ENCODE measurements at regions not wholly inside any gene's neighbourhood (a gene's known extent, or its start where the extent isn't known, plus 50 kb on each side); places are given as distances from the start of the nearest gene placed in this dataset.

DNA sequence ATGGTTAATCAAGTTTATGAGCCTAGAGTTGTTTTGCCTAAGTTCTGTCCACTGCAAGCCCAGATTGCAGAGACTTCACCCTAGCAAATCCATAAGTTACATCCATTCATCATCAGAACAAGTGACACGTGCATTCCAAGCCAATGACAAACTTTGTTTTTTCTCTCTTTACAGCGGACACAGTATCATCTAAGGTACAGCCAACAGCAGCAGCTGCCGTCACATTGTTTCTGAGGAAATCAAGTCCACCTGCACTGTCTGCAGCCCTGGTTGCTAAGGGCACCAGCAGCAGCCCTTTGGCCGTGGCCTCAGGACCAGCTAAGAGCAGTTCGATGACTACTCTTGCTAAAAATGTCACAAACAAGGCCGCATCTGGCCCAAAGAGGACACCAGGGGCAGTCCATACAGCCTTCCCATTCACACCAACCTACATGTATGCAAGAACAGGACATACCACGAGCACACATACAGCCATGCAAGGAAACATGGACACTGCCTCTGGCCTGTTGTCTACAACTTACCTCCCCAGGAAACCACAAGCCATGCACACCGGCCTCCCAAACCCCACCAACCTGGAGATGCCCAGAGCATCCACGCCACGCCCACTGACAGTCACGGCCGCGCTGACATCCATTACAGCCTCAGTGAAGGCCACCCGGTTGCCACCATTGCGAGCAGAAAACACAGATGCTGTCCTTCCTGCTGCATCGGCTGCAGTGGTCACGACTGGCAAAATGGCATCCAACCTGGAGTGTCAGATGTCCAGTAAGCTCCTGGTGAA is 155.8 kb downstream of the C11orf91 start:
- no peak for DNase-seq (ENCODE audit: extremely low spot score in 2 of 2)
- no peaks in the 10 kb centered on the region for H3K9me3 ChIP-seq
- H3K4me3 ChIP-seq: no peak overlapping the region
- no peaks in the 10 kb centered on the region for H3K27me3 ChIP-seq
- no peaks in the 10 kb centered on the region for H3K36me3 ChIP-seq
- no peaks in the 10 kb centered on the region for H3K4me1 ChIP-seq
- TF ChIP-seq, protein P1, sequence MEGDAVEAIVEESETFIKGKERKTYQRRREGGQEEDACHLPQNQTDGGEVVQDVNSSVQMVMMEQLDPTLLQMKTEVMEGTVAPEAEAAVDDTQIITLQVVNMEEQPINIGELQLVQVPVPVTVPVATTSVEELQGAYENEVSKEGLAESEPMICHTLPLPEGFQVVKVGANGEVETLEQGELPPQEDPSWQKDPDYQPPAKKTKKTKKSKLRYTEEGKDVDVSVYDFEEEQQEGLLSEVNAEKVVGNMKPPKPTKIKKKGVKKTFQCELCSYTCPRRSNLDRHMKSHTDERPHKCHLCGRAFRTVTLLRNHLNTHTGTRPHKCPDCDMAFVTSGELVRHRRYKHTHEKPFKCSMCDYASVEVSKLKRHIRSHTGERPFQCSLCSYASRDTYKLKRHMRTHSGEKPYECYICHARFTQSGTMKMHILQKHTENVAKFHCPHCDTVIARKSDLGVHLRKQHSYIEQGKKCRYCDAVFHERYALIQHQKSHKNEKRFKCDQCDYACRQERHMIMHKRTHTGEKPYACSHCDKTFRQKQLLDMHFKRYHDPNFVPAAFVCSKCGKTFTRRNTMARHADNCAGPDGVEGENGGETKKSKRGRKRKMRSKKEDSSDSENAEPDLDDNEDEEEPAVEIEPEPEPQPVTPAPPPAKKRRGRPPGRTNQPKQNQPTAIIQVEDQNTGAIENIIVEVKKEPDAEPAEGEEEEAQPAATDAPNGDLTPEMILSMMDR (IDR thresholded peaks at IDR 0.05): no peak
- TF ChIP-seq POLR2AphosphoS5 (IDR thresholded peaks at IDR 0.05; ENCODE audit: insufficient read depth in 1 of 2, low read depth in 1 of 2) (no peak), POLR2A (IDR thresholded peaks at IDR 0.05) (no peak)
- H3K27ac ChIP-seq: no peak overlapping the region
- intact Hi-C loops (cut with DNase I): no loop called here

- H3K4me1 ChIP-seq: no peaks in the 10 kb centered on the region
- intact Hi-C loops (cut with DNase I): no loop called here
- no peaks in the 10 kb centered on the region for H3K36me3 ChIP-seq
- H3K9me3 ChIP-seq: no peaks in the 10 kb centered on the region
- no peak overlapping the region for H3K4me3 ChIP-seq
- no peak overlapping the region for H3K27ac ChIP-seq
- TF ChIP-seq POLR2AphosphoS5 (IDR thresholded peaks at IDR 0.05; ENCODE audit: insufficient read depth in 1 of 2, low read depth in 1 of 2) (no peak), POLR2A (IDR thresholded peaks at IDR 0.05) (no peak)
- TF ChIP-seq, protein P1 (IDR thresholded peaks at IDR 0.05): no peak
- H3K27me3 ChIP-seq: no peaks in the 10 kb centered on the region
- DNase-seq (ENCODE audit: extremely low spot score in 2 of 2): no peak
Observed at GRCh38 chr11:33543823-33544222, 156.8 kb downstream of the C11orf91 start.

DNA sequence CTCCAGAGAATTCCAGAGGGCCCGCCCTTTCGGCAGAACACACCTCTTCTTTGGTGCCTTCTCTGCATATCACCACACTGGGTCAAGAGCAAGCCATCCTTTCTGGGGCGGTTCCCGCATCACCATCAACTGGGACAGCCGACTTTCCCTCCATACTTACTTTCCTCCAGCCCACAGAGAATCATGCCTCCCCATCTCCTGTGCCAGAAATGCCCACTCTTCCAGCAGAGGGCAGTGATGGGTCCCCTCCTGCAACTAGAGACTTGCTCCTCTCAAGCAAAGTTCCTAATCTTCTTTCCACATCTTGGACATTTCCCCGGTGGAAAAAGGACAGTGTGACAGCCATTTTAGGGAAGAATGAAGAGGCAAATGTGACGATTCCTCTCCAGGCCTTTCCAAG is 157.7 kb downstream of the C11orf91 start:
- TF ChIP-seq, protein P1 (IDR thresholded peaks at IDR 0.05): peak in 1 of 3 experiments; percentile 25
- no peak for TF ChIP-seq POLR2A (IDR thresholded peaks at IDR 0.05)
- no peaks in the 10 kb centered on the region for H3K36me3 ChIP-seq
- intact Hi-C loops (cut with DNase I): no loop called here
- H3K4me1 ChIP-seq: no peaks in the 10 kb centered on the region
- no peak overlapping the region for H3K27ac ChIP-seq
- no peak for DNase-seq (ENCODE audit: extremely low spot score in 2 of 2)
- H3K4me3 ChIP-seq: no peak overlapping the region
- no peaks in the 10 kb centered on the region for H3K9me3 ChIP-seq
- H3K27me3 ChIP-seq: no peaks in the 10 kb centered on the region

GRCh38 chr11:33540946-33541915 is 159.4 kb downstream of the C11orf91 start:
- intact Hi-C loops (cut with DNase I): no loop called here
- no peak for DNase-seq (ENCODE audit: extremely low spot score in 2 of 2)
- no peak for TF ChIP-seq POLR2A (IDR thresholded peaks at IDR 0.05)
- TF ChIP-seq POLR2AphosphoS5 (IDR thresholded peaks at IDR 0.05; ENCODE audit: insufficient read depth in 1 of 2, low read depth in 1 of 2): no peak
- TF ChIP-seq, protein P1 (IDR thresholded peaks at IDR 0.05): no peak
- no peak overlapping the region for H3K4me3 ChIP-seq
- no peaks in the 10 kb centered on the region for H3K4me1 ChIP-seq
- H3K27me3 ChIP-seq: no peaks in the 10 kb centered on the region
- no peak overlapping the region for H3K27ac ChIP-seq
- no peaks in the 10 kb centered on the region for H3K36me3 ChIP-seq
- H3K9me3 ChIP-seq: no peaks in the 10 kb centered on the region

Measured in vagina (tissue), 2 donors.